HG02938 (cell line): ENCODE measurements at regions not wholly inside any gene's neighbourhood (a gene's known extent, or its start where the extent isn't known, plus 50 kb on each side); places are given as distances from the start of the nearest gene placed in this dataset.
"Not testable (repeated sequence)": the region's sequence is repeated elsewhere in the genome, so short reads cannot be mapped to it uniquely, and the experiment has no call there.

ENCODE experiments used
- ATAC-seq: cut with Tn5 transposase; IDR thresholded peaks from one replicate; pipeline ENCODE4 v1.9.1; 2021; ENCODE audit warnings: mild to moderate bottlenecking, moderate library complexity; ENCODE audit not compliant: unreplicated experiment

DNA sequence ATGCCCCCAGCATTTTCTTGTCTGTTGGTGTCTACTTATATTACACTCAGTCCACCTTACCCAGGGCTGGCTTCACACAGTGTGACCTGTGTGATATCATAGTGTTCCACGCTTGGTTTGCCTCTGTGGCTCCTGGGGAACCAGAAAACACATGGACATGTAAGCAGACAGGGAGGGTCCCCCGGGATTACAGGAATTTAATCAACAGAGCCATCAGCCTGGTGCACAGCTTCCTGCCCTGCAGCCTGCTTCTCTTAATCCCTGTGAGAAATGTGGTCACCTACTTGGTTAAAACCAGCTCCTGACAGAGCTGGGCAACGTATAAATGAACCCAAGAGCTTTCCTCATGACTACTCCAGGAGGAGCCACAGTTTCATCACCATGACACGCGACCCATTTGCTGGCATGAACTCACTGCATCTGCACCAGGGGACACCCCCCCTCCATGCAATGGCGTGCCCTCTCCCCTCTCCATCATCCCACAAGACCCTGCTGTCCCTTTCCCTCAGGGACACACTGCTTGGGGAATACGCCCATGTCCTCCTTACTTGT is 152.1 kb downstream of the UQCRFS1 start:
- ATAC-seq: no peak

- no peak for ATAC-seq
Measured at GRCh38 chr19:29056535-29056934, 156.4 kb downstream of the UQCRFS1 start.

- ATAC-seq: no peak
Measured at GRCh38 chr19:29054886-29055675, 157.9 kb downstream of the UQCRFS1 start.

DNA sequence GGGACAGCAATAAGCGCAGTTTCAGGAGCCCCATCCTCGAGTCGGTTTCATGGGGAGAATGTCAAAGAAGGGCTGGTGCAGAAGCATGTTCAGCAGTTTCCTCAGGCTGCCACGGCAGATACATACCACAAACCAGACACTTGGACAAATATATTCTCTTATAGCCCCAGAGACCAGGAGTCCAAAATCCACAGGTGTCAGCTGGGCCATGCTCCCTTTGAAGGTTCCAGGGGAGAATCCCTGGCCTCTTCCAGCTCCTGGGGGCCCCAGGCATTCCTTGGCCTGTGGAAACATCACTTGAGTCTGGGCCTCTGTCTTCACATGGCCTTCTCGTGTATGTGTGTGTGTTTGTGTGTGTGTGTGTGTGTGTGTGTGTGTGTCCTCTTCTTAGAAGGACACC is 164.1 kb downstream of the UQCRFS1 start:
- no peak for ATAC-seq

DNA sequence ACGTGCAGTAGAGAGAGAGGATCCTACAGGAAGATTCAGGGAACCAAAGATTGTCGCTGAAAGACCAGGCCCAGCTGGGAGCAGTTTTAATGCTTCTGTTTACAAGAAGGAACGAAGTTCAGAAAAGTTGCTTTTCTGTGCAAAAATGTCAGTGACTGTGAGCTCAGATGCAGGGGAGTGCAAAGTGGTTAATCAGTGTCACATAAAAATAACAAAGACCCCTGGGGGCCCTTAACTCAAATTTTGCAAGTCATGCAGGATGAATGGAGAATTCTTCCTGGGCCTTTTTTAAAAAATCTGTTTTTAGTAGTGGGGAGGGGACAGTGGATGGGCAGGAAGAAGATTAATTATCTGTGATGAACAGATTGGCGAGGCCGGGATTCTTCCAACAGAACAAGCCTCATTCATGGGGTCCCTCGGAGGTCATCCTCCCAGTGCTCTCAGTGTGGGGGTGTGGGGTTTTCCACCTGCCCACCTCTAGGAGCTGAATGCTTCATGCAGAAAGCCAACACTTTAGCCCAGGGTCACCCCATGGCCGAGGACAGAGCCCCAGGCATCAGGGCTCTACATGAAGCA is 167.2 kb downstream of the UQCRFS1 start:
- no peak for ATAC-seq

DNA sequence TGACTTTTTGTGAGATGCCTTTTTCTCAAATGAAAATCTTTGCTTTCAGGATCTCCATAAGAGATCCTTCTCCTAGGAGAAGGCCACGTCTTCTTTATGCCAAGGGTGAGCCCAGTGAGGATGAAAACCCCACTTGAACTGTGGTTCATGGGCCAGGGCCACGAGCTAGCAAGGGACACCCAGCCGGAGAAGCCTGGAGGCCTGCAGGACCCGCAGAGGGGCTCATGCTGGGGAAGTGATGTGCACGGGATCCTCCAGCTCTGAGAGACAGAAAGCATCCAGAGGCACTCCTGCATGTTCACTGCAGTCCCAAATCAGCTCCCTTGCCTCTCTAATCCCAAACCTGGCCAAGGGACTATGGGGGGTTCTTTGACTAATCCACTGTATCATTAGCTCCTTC is 168.9 kb downstream of the UQCRFS1 start:
- no peak for ATAC-seq

- ATAC-seq: no peak
Measured at GRCh38 chr19:29042450-29042849, 170.5 kb downstream of the UQCRFS1 start.

DNA sequence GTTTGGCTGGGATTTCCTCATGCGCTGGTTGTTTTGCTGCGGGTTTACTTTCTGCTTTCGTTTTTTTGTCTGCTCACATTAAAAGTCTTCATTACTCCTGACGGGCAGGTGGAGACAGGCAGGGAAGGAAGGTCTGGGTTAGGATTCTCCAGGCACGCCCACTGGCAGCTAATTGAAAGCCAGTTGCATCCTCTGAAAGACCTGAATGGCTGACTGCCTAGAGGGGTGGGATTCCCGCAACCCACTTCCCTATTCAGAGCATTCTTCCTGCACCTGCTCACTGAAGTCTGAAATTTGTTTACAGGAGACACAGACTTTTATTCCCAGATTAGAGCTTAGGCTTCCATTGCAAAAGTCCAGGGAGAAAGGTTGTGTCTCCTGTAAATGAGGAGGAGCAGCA is 172.0 kb downstream of the UQCRFS1 start:
- no peak for ATAC-seq

- ATAC-seq: no peak
Measured at GRCh38 chr19:29040292-29040691, 172.7 kb downstream of the UQCRFS1 start.

DNA sequence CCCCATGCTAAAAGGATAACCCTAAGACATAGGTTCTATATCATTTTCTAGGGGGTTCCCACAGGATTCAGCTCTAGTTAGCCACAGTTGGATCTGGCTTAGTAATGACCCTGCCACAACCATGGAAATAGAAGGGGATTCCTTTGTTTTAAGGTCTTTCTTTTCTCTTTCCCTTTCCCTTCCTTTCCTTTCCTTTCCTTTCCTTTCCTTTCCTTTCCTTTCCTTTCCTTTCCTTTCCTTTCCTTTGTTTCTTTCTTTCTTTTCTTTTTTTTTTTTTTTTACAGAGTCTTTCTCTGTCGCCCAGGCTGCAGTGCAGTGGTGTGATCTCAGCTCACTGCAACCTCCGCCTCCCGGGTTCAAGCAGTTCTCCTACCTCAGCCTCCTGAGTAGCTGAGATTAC is 173.9 kb downstream of the UQCRFS1 start:
- ATAC-seq: not testable (repeated sequence)

DNA sequence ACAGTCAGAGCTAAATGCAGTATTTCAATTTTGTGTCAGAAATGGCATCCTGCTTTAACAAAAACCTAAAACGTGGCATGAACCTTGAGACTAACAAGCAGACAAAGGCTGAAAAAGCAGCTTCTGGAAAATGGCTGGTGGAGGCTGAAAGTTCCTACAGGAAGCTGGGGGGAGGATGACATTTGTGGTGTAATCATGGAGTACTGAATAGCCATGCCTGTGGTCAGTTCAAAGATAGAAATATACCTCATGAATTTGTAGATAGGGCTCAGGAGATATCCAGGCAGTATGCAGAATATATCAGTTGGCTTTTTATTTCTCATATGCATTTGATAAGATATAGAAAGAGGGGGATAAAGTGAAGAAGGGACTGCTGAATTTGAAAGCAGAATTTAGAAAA is 181.7 kb downstream of the UQCRFS1 start:
- ATAC-seq: no peak

- ATAC-seq: no peak
Measured at GRCh38 chr19:29029268-29029958, 183.5 kb downstream of the UQCRFS1 start.

DNA sequence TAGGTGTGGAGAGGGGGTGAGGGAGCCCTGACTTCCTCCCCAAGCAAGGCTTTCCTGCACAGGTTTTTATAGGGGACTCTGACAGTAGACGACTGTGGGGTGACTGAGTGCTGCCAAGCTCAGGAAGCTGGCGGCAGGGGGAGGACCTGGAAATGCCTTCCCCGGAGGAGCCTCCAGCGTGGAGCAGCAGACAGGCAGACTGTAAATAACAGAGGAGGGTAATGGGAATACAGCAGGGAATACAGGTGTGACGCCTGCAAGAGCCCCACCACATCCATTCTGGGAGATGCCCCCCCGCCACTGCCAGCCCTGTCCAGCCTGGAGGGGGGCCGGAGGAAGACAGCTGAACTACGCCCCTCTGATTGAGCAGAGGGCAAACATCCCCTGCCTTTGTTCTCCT is 190.4 kb downstream of the UQCRFS1 start:
- no peak for ATAC-seq

DNA sequence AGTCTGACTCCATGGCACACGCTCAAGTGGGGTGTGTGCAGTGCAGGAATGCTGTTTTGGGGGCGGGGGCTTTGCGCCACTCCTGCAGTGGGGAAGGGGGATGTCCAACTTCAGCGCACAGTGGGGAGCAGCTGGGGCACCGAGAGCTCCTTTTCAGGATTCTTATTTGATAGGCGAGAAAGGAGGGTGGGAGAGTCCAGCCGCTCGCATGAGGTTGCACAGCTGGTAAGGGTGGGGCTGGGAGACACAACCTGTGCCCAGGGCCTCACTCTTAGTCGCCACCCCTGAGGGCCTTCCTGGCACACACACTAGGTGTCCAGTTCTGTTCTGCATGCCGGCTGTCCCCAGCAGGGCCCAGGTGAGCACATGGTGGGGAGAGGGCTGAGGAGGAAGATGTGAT is 190.8 kb downstream of the UQCRFS1 start:
- no peak for ATAC-seq

GRCh38 chr19:29021232-29021916 is 191.6 kb downstream of the UQCRFS1 start:
- no peak for ATAC-seq

GRCh38 chr19:29019403-29019802 is 193.5 kb downstream of the UQCRFS1 start:
- no peak for ATAC-seq

GRCh38 chr19:29018542-29018941 is 194.4 kb downstream of the UQCRFS1 start:
- ATAC-seq: no peak

GRCh38 chr19:29017788-29018187 is 195.2 kb downstream of the UQCRFS1 start:
- ATAC-seq: no peak

DNA sequence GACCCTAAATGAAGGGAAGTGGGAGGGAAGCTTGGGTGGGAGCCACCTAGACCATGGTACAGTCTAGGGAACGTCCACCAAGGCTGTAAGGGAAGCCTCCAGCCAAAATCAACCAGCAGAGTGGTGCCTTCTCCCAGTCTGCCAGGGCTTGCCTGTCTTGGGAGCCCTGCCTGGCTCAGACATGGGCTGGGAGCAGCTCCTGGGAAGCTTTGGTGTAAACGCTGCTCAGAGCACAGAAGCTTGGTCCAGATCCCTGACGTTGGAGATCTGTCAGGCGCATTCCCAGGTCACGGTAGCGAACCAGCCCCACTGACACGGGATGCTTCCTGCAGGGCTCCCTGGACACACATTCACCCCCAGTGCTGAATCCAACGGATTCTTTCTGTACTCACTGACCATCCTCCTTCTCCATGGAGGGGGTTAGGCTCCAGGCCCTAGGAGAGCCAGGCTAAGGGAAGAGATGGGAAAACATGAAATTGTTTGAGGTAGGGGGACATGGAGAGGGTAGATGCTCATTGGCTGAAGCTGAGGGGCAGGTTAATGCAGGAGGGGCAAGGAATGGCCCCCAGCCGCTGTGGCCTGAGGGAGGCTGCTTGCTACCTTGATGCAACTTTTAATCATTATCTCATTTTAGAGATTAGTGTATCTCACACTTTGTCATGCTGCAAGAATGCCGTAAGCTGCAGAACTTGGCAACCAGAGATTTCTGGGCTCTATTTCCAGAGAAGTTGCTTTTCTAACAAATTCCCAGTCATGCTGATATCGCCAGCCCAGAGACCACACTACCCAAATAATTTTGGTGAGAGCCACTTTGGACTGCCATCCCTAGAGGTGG is 195.8 kb downstream of the UQCRFS1 start:
- no peak for ATAC-seq

DNA sequence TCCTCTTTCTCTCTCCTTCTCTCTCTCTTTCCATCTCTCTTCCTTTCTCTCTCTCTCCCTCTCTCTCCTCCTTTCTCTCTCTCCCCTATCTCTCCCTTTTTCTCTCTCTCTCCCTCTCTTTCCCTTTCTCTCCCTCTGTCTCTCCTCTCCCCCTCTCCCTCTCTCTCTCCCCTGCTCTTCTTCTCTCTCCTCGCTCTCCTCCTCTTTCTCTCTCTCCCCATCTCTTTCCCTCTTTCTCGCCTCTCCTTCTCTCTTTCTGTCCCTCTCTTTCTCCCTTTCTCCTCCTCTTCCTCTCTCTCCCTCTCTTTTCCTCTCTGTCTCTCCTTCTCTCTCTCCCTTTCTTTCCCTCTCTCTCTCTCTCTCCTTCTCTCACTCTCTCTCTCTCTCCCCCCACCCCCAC is 196.6 kb downstream of the UQCRFS1 start:
- no peak for ATAC-seq
